Activated T-helper 17 cell treated with anti-CD3 and anti-CD28 coated beads, Interleukin-2, amount 50 U/mL, for 72 hours (primary cell): ENCODE measurements at regions not wholly inside any gene's neighbourhood (a gene's known extent, or its start where the extent isn't known, plus 50 kb on each side); places are given as distances from the start of the nearest gene placed in this dataset.

Experiments used
- ATAC-seq: fragments of 150-1000 bp; cut with Tn5 transposase; replicated peaks from 2 replicates; pipeline ENCODE4 v1.10.0; 2021; ENCODE audit warnings: mild to moderate bottlenecking, moderate library complexity
- H3K27ac Mint-ChIP-seq: one replicate; pipeline ENCODE4 v1.8.0; 2022; ENCODE audit warnings: mixed read lengths
- H3K27me3 Mint-ChIP-seq: one replicate; pipeline ENCODE4 v1.8.0; 2022; ENCODE audit warnings: mixed read lengths
- H3K36me3 Mint-ChIP-seq: one replicate; pipeline ENCODE4 v1.8.0; 2022; ENCODE audit warnings: low read depth, mild to moderate bottlenecking, mixed read lengths
- H3K4me1 Mint-ChIP-seq: one replicate; pipeline ENCODE4 v1.8.0; 2022; ENCODE audit warnings: mixed read lengths
- H3K4me3 Mint-ChIP-seq: one replicate; pipeline ENCODE4 v1.8.0; 2022; ENCODE audit warnings: mild to moderate bottlenecking, mixed read lengths
- H3K9me3 Mint-ChIP-seq: one replicate; pipeline ENCODE4 v1.8.0; 2022; ENCODE audit warnings: mixed read lengths

GRCh38 chr5:15334551-15335266 is 165.3 kb upstream of the FBXL7 start:
- no peak for ATAC-seq
- Mint-ChIP-seq H3K4me1 (no peaks in the 10 kb centered on the region), H3K27me3 (no peaks in the 10 kb centered on the region), H3K36me3 (no peaks in the 10 kb centered on the region), H3K9me3 (peaks cover 5% of the 10 kb centered on the region), H3K27ac (no peak overlapping the region), H3K4me3 (no peak overlapping the region)

- H3K9me3 Mint-ChIP-seq = peaks cover 5% of the 10 kb centered on the region
- no peak overlapping the region for H3K4me3 Mint-ChIP-seq
- H3K36me3 Mint-ChIP-seq = no peaks in the 10 kb centered on the region
- H3K27me3 Mint-ChIP-seq = no peaks in the 10 kb centered on the region
- no peak overlapping the region for H3K27ac Mint-ChIP-seq
- H3K4me1 Mint-ChIP-seq = no peaks in the 10 kb centered on the region
- ATAC-seq = no peak
Observed at GRCh38 chr5:15333091-15333490, 166.9 kb upstream of the FBXL7 start.

GRCh38 chr5:15326932-15327331 is 173.0 kb upstream of the FBXL7 start:
- Mint-ChIP-seq H3K4me3 (no peak overlapping the region), H3K27ac (no peak overlapping the region), H3K9me3 (no peaks in the 10 kb centered on the region), H3K4me1 (no peaks in the 10 kb centered on the region), H3K36me3 (no peaks in the 10 kb centered on the region), H3K27me3 (no peaks in the 10 kb centered on the region)
- ATAC-seq = no peak

GRCh38 chr5:15326471-15326870 is 173.5 kb upstream of the FBXL7 start:
- no peaks in the 10 kb centered on the region for H3K36me3 Mint-ChIP-seq
- no peaks in the 10 kb centered on the region for H3K4me1 Mint-ChIP-seq
- H3K27me3 Mint-ChIP-seq = no peaks in the 10 kb centered on the region
- no peak overlapping the region for H3K4me3 Mint-ChIP-seq
- no peak for ATAC-seq
- no peaks in the 10 kb centered on the region for H3K9me3 Mint-ChIP-seq
- H3K27ac Mint-ChIP-seq = no peak overlapping the region

GRCh38 chr5:15322421-15322820 is 177.6 kb upstream of the FBXL7 start:
- no peak overlapping the region for H3K27ac Mint-ChIP-seq
- H3K27me3 Mint-ChIP-seq = no peaks in the 10 kb centered on the region
- no peaks in the 10 kb centered on the region for H3K36me3 Mint-ChIP-seq
- H3K9me3 Mint-ChIP-seq = no peaks in the 10 kb centered on the region
- H3K4me3 Mint-ChIP-seq = no peak overlapping the region
- no peaks in the 10 kb centered on the region for H3K4me1 Mint-ChIP-seq
- no peak for ATAC-seq

- no peak for ATAC-seq
- Mint-ChIP-seq H3K4me3 (no peak overlapping the region), H3K27me3 (no peaks in the 10 kb centered on the region), H3K9me3 (no peaks in the 10 kb centered on the region), H3K36me3 (no peaks in the 10 kb centered on the region), H3K4me1 (no peaks in the 10 kb centered on the region), H3K27ac (no peak overlapping the region)
Observed at GRCh38 chr5:15321776-15322175, 178.2 kb upstream of the FBXL7 start.

GRCh38 chr5:15320871-15321270 is 179.1 kb upstream of the FBXL7 start:
- Mint-ChIP-seq H3K4me1 (no peaks in the 10 kb centered on the region), H3K9me3 (no peaks in the 10 kb centered on the region), H3K36me3 (no peaks in the 10 kb centered on the region)

GRCh38 chr5:15304914-15305834 is 194.8 kb upstream of the FBXL7 start:
- H3K4me3 Mint-ChIP-seq = no peak overlapping the region
- H3K4me1 Mint-ChIP-seq = no peaks in the 10 kb centered on the region
- H3K27ac Mint-ChIP-seq = no peak overlapping the region
- H3K36me3 Mint-ChIP-seq = no peaks in the 10 kb centered on the region
- H3K27me3 Mint-ChIP-seq = no peaks in the 10 kb centered on the region
- ATAC-seq = no peak
- peaks cover 14% of the 10 kb centered on the region for H3K9me3 Mint-ChIP-seq

More at GRCh38 chr5:15320871-15321270, 179.1 kb upstream of the FBXL7 start:
- no peak overlapping the region for H3K4me3 Mint-ChIP-seq
- H3K27me3 Mint-ChIP-seq = no peaks in the 10 kb centered on the region
- ATAC-seq = no peak
- H3K27ac Mint-ChIP-seq = no peak overlapping the region

GRCh38 chr5:15304066-15304731 is 195.8 kb upstream of the FBXL7 start:
- Mint-ChIP-seq H3K27me3 (no peaks in the 10 kb centered on the region), H3K4me1 (no peaks in the 10 kb centered on the region), H3K36me3 (no peaks in the 10 kb centered on the region), H3K9me3 (peaks cover 15% of the 10 kb centered on the region), H3K4me3 (no peak overlapping the region), H3K27ac (no peak overlapping the region)
- ATAC-seq = no peak

- H3K9me3 Mint-ChIP-seq = peaks cover 5% of the 10 kb centered on the region
- H3K27me3 Mint-ChIP-seq = no peaks in the 10 kb centered on the region
- no peaks in the 10 kb centered on the region for H3K36me3 Mint-ChIP-seq
- ATAC-seq = no peak
- H3K27ac Mint-ChIP-seq = no peak overlapping the region
- H3K4me1 Mint-ChIP-seq = no peaks in the 10 kb centered on the region
- H3K4me3 Mint-ChIP-seq = no peak overlapping the region
Observed at GRCh38 chr5:15300141-15300540, 199.8 kb upstream of the FBXL7 start.

- H3K9me3 Mint-ChIP-seq = peaks cover 12% of the 10 kb centered on the region
- no peaks in the 10 kb centered on the region for H3K36me3 Mint-ChIP-seq
- H3K27me3 Mint-ChIP-seq = no peaks in the 10 kb centered on the region
- ATAC-seq = no peak
- H3K27ac Mint-ChIP-seq = no peak overlapping the region
- no peak overlapping the region for H3K4me3 Mint-ChIP-seq
- H3K4me1 Mint-ChIP-seq = no peaks in the 10 kb centered on the region
Observed at GRCh38 chr5:15290953-15291352, 209.0 kb upstream of the FBXL7 start.

GRCh38 chr5:15286650-15287049 is 213.3 kb upstream of the FBXL7 start:
- no peak overlapping the region for H3K27ac Mint-ChIP-seq
- peaks cover 15% of the 10 kb centered on the region for H3K9me3 Mint-ChIP-seq

GRCh38 chr5:15285901-15286583 is 213.9 kb upstream of the FBXL7 start:
- H3K4me3 Mint-ChIP-seq = no peak overlapping the region
- H3K27me3 Mint-ChIP-seq = no peaks in the 10 kb centered on the region
- no peaks in the 10 kb centered on the region for H3K36me3 Mint-ChIP-seq
- no peaks in the 10 kb centered on the region for H3K4me1 Mint-ChIP-seq
- no peak overlapping the region for H3K27ac Mint-ChIP-seq
- ATAC-seq = no peak
- peaks cover 17% of the 10 kb centered on the region for H3K9me3 Mint-ChIP-seq

More at GRCh38 chr5:15286650-15287049, 213.3 kb upstream of the FBXL7 start:
- Mint-ChIP-seq H3K4me3 (no peak overlapping the region), H3K36me3 (no peaks in the 10 kb centered on the region), H3K4me1 (no peaks in the 10 kb centered on the region), H3K27me3 (no peaks in the 10 kb centered on the region)
- no peak for ATAC-seq

GRCh38 chr5:15284706-15285105 is 215.3 kb upstream of the FBXL7 start:
- H3K4me3 Mint-ChIP-seq = no peak overlapping the region
- H3K4me1 Mint-ChIP-seq = no peaks in the 10 kb centered on the region
- no peaks in the 10 kb centered on the region for H3K27me3 Mint-ChIP-seq
- peaks cover 24% of the 10 kb centered on the region for H3K9me3 Mint-ChIP-seq
- ATAC-seq = no peak
- no peak overlapping the region for H3K27ac Mint-ChIP-seq
- H3K36me3 Mint-ChIP-seq = no peaks in the 10 kb centered on the region
